ENCODE measurements at regions not wholly inside any gene's neighbourhood (a gene's known extent, or its start where the extent isn't known, plus 50 kb on each side); places are given as distances from the start of the nearest gene placed in this dataset.

DNA sequence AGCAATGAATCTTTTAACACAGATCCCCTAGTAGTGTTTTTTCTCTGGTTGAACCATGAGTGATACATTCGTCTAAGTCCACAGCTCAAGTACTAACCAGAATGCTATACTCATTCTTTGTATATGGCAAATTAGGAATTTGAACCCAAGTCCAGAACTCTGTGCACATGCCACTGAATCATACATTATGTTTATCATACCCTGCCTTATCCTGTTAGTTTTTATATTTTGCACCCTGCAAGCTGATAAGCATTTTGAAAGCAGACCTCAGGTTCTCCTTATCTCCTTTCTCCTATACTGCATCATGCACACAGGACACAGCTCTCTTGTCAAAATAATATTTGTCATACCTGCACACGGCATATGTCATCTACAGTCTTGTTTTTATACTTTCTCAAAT, 54.6 kb upstream of the ELL2 start:
- POLR2A ChIA-PET = no interaction called here
- Histone ChIP-seq H4K20me1 (ENCODE audit: insufficient read depth) (no peaks in the 10 kb centered on the region), H3F3A (replicated peaks; ENCODE audit: insufficient read depth) (no peaks in the 10 kb centered on the region), H3K79me2 (ENCODE audit: insufficient read depth) (no peaks in the 10 kb centered on the region), H3K36me3 (replicated peaks in 1 of 2; ENCODE audit: control insufficient read depth in 1 of 2, insufficient read depth in 2 of 2, low read length in 1 of 2) (no peaks in the 10 kb centered on the region), H3K9me2 (no peaks in the 10 kb centered on the region), H3K27ac (ENCODE audit: low read depth in 2 of 2, low read length in 1 of 2) (no peak overlapping the region), H3K4me2 (no peak overlapping the region), H3K9ac (no peak overlapping the region), H3K9me3 (no peaks in the 10 kb centered on the region), H3K27me3 (ENCODE audit: insufficient read depth) (no peaks in the 10 kb centered on the region), H3K4me3 (ENCODE audit: low read depth in 2 of 2, low read length in 1 of 2) (no peak overlapping the region), H2AFZ (ENCODE audit: low read depth) (no peak overlapping the region), H3K4me1 (ENCODE audit: control insufficient read depth in 1 of 2, insufficient read depth in 2 of 2, low read depth in 1 of 2, low read length in 1 of 2) (no peaks in the 10 kb centered on the region)
- WGBS (ENCODE audit: low lambda C conversion rate) = 95% methylated on average over 2 of the region's 2 CpGs
- CTCF ChIA-PET = no interaction called here
- TF ChIP-seq EZH2phosphoT487 (IDR thresholded peaks at IDR 0.05; ENCODE audit: borderline replicate concordance, low read depth) = no peak
- DNase-seq = no peak

DNA sequence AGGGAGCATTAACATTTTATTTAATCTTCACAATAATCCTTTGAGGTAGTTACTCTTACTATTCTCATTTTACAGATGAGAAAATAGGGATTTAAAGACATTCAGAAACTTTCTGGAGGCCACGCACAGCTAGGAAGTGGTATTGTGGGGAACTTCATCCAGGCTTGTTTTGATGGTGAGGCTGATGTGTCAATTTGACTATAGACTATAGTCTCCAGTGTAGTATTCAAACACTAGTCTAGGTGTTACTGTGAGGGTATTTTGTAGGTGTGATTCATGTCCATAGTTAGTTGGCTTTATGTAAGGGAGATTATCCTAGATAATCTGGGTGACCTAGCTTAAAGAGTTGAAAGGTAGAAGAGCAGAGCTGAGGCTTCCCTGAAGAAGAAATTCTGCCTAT, 54.1 kb upstream of the ELL2 start:
- Histone ChIP-seq H3K9me3 (no peaks in the 10 kb centered on the region), H3K9me2 (no peaks in the 10 kb centered on the region), H4K20me1 (ENCODE audit: insufficient read depth) (no peaks in the 10 kb centered on the region), H3K27ac (ENCODE audit: low read depth in 2 of 2, low read length in 1 of 2) (no peak overlapping the region), H3F3A (replicated peaks; ENCODE audit: insufficient read depth) (no peaks in the 10 kb centered on the region), H3K79me2 (ENCODE audit: insufficient read depth) (no peaks in the 10 kb centered on the region), H3K4me2 (no peak overlapping the region), H2AFZ (ENCODE audit: low read depth) (no peak overlapping the region), H3K9ac (no peak overlapping the region), H3K4me3 (ENCODE audit: low read depth in 2 of 2, low read length in 1 of 2) (no peak overlapping the region), H3K4me1 (ENCODE audit: control insufficient read depth in 1 of 2, insufficient read depth in 2 of 2, low read depth in 1 of 2, low read length in 1 of 2) (no peaks in the 10 kb centered on the region), H3K27me3 (ENCODE audit: insufficient read depth) (no peaks in the 10 kb centered on the region), H3K36me3 (replicated peaks in 1 of 2; ENCODE audit: control insufficient read depth in 1 of 2, insufficient read depth in 2 of 2, low read length in 1 of 2) (no peaks in the 10 kb centered on the region)
- ChIA-PET POLR2A (no interaction called here), CTCF (no interaction called here)
- TF ChIP-seq RCOR1 (IDR thresholded peaks at IDR 0.05; ENCODE audit: low read length) (no peak), GABPA (IDR thresholded peaks at IDR 0.05; ENCODE audit: low read depth) (no peak), FOXM1 (IDR thresholded peaks at IDR 0.05; ENCODE audit: low read depth) (no peak), YY1 (IDR thresholded peaks at IDR 0.05; ENCODE audit: low read depth) (no peak), CHD2 (IDR thresholded peaks at IDR 0.05; ENCODE audit: low read length, partially characterized antibody) (no peak), CTCF (IDR thresholded peaks at IDR 0.05) (no peak), SIN3A (IDR thresholded peaks at IDR 0.05; ENCODE audit: borderline replicate concordance, low read depth, low read length) (no peak), RFX5 (IDR thresholded peaks at IDR 0.05; ENCODE audit: low read length) (no peak)
- WGBS (ENCODE audit: low lambda C conversion rate) = 100% methylated on average over 1 of the region's 1 CpG
- DNase-seq = no peak

GRCh38 chr5:96014395-96014794, 52.7 kb upstream of the ELL2 start:
- no peaks in the 10 kb centered on the region for H3K9me2 ChIP-seq
- no peak overlapping the region for H3K4me3 ChIP-seq (ENCODE audit: low read depth in 2 of 2, low read length in 1 of 2)
- no peaks in the 10 kb centered on the region for H3K9me3 ChIP-seq
- 100% methylated on average over 1 of the region's 1 CpG for WGBS (ENCODE audit: low lambda C conversion rate)
- ChIA-PET CTCF (no interaction called here), POLR2A (no interaction called here)
- no peak for DNase-seq
- no peak overlapping the region for H3K9ac ChIP-seq
- H3K4me2 ChIP-seq = no peak overlapping the region
- H3K4me1 ChIP-seq (ENCODE audit: control insufficient read depth in 1 of 2, insufficient read depth in 2 of 2, low read depth in 1 of 2, low read length in 1 of 2) = no peaks in the 10 kb centered on the region
- no peaks in the 10 kb centered on the region for H3K27me3 ChIP-seq (ENCODE audit: insufficient read depth)
- no peaks in the 10 kb centered on the region for H3K79me2 ChIP-seq (ENCODE audit: insufficient read depth)
- H3F3A ChIP-seq (replicated peaks; ENCODE audit: insufficient read depth) = peaks cover 3% of the 10 kb centered on the region
- no peak overlapping the region for H2AFZ ChIP-seq (ENCODE audit: low read depth)
- no peaks in the 10 kb centered on the region for H4K20me1 ChIP-seq (ENCODE audit: insufficient read depth)
- no peaks in the 10 kb centered on the region for H3K36me3 ChIP-seq (replicated peaks in 1 of 2; ENCODE audit: control insufficient read depth in 1 of 2, insufficient read depth in 2 of 2, low read length in 1 of 2)
- no peak overlapping the region for H3K27ac ChIP-seq (ENCODE audit: low read depth in 2 of 2, low read length in 1 of 2)
- no peak for TF ChIP-seq TCF12 (IDR thresholded peaks at IDR 0.05)
- TF ChIP-seq GABPA (IDR thresholded peaks at IDR 0.05; ENCODE audit: low read depth) = no peak
- no peak for TF ChIP-seq NFIC (IDR thresholded peaks at IDR 0.05; ENCODE audit: borderline replicate concordance)
- TF ChIP-seq GATA2 (CRISPR knock-in tag; IDR thresholded peaks at IDR 0.05) = no peak
- TF ChIP-seq RCOR1 (IDR thresholded peaks at IDR 0.05; ENCODE audit: low read length) = no peak
- no peak for TF ChIP-seq EP300 (IDR thresholded peaks at IDR 0.05; ENCODE audit: borderline replicate concordance in 1 of 2, low read depth in 1 of 2, low read length in 1 of 2)
- TF ChIP-seq, protein P1, sequence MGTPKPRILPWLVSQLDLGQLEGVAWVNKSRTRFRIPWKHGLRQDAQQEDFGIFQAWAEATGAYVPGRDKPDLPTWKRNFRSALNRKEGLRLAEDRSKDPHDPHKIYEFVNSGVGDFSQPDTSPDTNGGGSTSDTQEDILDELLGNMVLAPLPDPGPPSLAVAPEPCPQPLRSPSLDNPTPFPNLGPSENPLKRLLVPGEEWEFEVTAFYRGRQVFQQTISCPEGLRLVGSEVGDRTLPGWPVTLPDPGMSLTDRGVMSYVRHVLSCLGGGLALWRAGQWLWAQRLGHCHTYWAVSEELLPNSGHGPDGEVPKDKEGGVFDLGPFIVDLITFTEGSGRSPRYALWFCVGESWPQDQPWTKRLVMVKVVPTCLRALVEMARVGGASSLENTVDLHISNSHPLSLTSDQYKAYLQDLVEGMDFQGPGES (IDR thresholded peaks at IDR 0.05; ENCODE audit: low read depth, low read length) = no peak
- no peak for TF ChIP-seq SMC3 (IDR thresholded peaks at IDR 0.05; ENCODE audit: low read depth, low read length)
- TF ChIP-seq, protein P2, sequence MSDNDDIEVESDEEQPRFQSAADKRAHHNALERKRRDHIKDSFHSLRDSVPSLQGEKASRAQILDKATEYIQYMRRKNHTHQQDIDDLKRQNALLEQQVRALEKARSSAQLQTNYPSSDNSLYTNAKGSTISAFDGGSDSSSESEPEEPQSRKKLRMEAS (IDR thresholded peaks at IDR 0.05; ENCODE audit: low read depth) = no peak
- no peak for TF ChIP-seq RFX5 (IDR thresholded peaks at IDR 0.05; ENCODE audit: low read length)
- no peak for TF ChIP-seq YY1 (IDR thresholded peaks at IDR 0.05; ENCODE audit: low read depth)
- TF ChIP-seq REST (IDR thresholded peaks at IDR 0.05; ENCODE audit: low read depth, low read length) = no peak
- no peak for TF ChIP-seq FOXM1 (IDR thresholded peaks at IDR 0.05; ENCODE audit: low read depth)

All from SK-N-SH (cell line).